GM18507 (cell line): ENCODE measurements at regions not wholly inside any gene's neighbourhood (a gene's known extent, or its start where the extent isn't known, plus 50 kb on each side); places are given as distances from the start of the nearest gene placed in this dataset.
"Not testable (repeated sequence)": the region's sequence is repeated elsewhere in the genome, so short reads cannot be mapped to it uniquely, and the experiment has no call there.

ENCODE experiments used
- DNase-seq: peaks from one replicate; pipeline ENCODE4 v3.0.0; 2011; ENCODE audit warnings: low read depth; ENCODE audit not compliant: insufficient read length; ENCODE audit errors: extremely low spot score
- FAIRE-seq: peaks from 2 replicates; lab custom pipeline; 2011; peaks lifted over from hg19 to GRCh38; lab: Jason Lieb, UNC

- DNase-seq: no peak
Measured at GRCh38 chr6:134596191-134596590, 278.3 kb upstream of the SGK1 start.

GRCh38 chr6:134594881-134595280 lies 277.0 kb upstream of the SGK1 start:
- FAIRE-seq: no peak

More at GRCh38 chr6:134596191-134596590, 278.3 kb upstream of the SGK1 start:
- no peak for FAIRE-seq

GRCh38 chr6:134593887-134594286 lies 276.0 kb upstream of the SGK1 start:
- FAIRE-seq (no peak), DNase-seq (no peak)

More at GRCh38 chr6:134594881-134595280, 277.0 kb upstream of the SGK1 start:
- DNase-seq: no peak

- no peak for DNase-seq
- no peak for FAIRE-seq
Measured at GRCh38 chr6:134593442-134593841, 275.5 kb upstream of the SGK1 start.

- no peak for DNase-seq
- FAIRE-seq: no peak
Measured at GRCh38 chr6:134593024-134593423, 275.1 kb upstream of the SGK1 start.

GRCh38 chr6:134590449-134590848 lies 272.5 kb upstream of the SGK1 start:
- DNase-seq (no peak), FAIRE-seq (no peak)

GRCh38 chr6:134590004-134590403 lies 272.1 kb upstream of the SGK1 start:
- FAIRE-seq (no peak), DNase-seq (no peak)

GRCh38 chr6:134589512-134589911 lies 271.6 kb upstream of the SGK1 start:
- DNase-seq: no peak
- FAIRE-seq: no peak

GRCh38 chr6:134588267-134588666 lies 270.4 kb upstream of the SGK1 start:
- DNase-seq (no peak), FAIRE-seq (no peak)

- FAIRE-seq: no peak
- DNase-seq: no peak
Measured at GRCh38 chr6:134585517-134585873, 267.6 kb upstream of the SGK1 start.

- FAIRE-seq (no peak), DNase-seq (no peak)
Measured at GRCh38 chr6:134584847-134585516, 267.1 kb upstream of the SGK1 start.

GRCh38 chr6:134577998-134578397 lies 260.1 kb upstream of the SGK1 start:
- DNase-seq (no peak), FAIRE-seq (no peak)

- FAIRE-seq: no peak
Measured at GRCh38 chr6:134575221-134575620, 257.3 kb upstream of the SGK1 start.

GRCh38 chr6:134574491-134574890 lies 256.6 kb upstream of the SGK1 start:
- DNase-seq (no peak), FAIRE-seq (no peak)

More at GRCh38 chr6:134575221-134575620, 257.3 kb upstream of the SGK1 start:
- DNase-seq: no peak

- FAIRE-seq, DNase-seq: not testable (repeated sequence)
Measured at GRCh38 chr6:134569996-134570395, 252.1 kb upstream of the SGK1 start.

- FAIRE-seq: no peak
- no peak for DNase-seq
Measured at GRCh38 chr6:134564705-134565104, 246.8 kb upstream of the SGK1 start.

- DNase-seq (no peak), FAIRE-seq (no peak)
Measured at GRCh38 chr6:134560019-134560418, 242.1 kb upstream of the SGK1 start.

- no peak for DNase-seq
- no peak for FAIRE-seq
Measured at GRCh38 chr6:134557509-134557908, 239.6 kb upstream of the SGK1 start.

- FAIRE-seq (no peak), DNase-seq (no peak)
Measured at GRCh38 chr6:134555672-134556071, 237.8 kb upstream of the SGK1 start.

- FAIRE-seq (no peak), DNase-seq (no peak)
Measured at GRCh38 chr6:134553936-134554335, 236.0 kb upstream of the SGK1 start.

GRCh38 chr6:134551245-134551960 lies 233.5 kb upstream of the SGK1 start:
- no peak for FAIRE-seq
- no peak for DNase-seq
